Endodermal cell (in vitro differentiated cells): ENCODE measurements at regions not wholly inside any gene's neighbourhood (a gene's known extent, or its start where the extent isn't known, plus 50 kb on each side); places are given as distances from the start of the nearest gene placed in this dataset.
A peak's percentile ranks its signal among the peaks of the same experiment; 100 is the strongest.

Experiments
- DNase-seq: peaks from one replicate; pipeline ENCODE4 v3.0.0-alpha.2; 2017
- H3K27ac ChIP-seq: 2 replicates; pipeline ENCODE4 v1.5.1; 2013; ENCODE audit warnings: mild to moderate bottlenecking, low read depth, low read length, moderate library complexity
- H3K27me3 ChIP-seq: 2 replicates; pipeline ENCODE4 v1.6.1; 2013; ENCODE audit warnings: mild to moderate bottlenecking, low read length, moderate library complexity; ENCODE audit not compliant: insufficient read depth, control insufficient read depth, poor library complexity, severe bottlenecking
- H3K36me3 ChIP-seq: 2 replicates; pipeline ENCODE4 v1.7.0; 2013; ENCODE audit warnings: mild to moderate bottlenecking, low read length, moderate library complexity; ENCODE audit not compliant: control insufficient read depth, insufficient read depth
- H3K4me1 ChIP-seq: one replicate; pipeline ENCODE4 v1.7.0; 2013; ENCODE audit warnings: low read length; ENCODE audit not compliant: control insufficient read depth, insufficient read depth
- H3K4me3 ChIP-seq: 2 replicates; pipeline ENCODE4 v1.5.1; 2013; ENCODE audit warnings: mild to moderate bottlenecking, low read length, moderate library complexity
- H3K9ac ChIP-seq: 2 replicates; pipeline ENCODE4 v1.6.1; 2013; ENCODE audit warnings: mild to moderate bottlenecking, low read length, moderate library complexity; ENCODE audit not compliant: poor library complexity, severe bottlenecking; ENCODE audit errors: extremely low read depth
- H3K9me3 ChIP-seq: 2 replicates; pipeline ENCODE4 v1.6.1; 2013; ENCODE audit warnings: mild to moderate bottlenecking, low read length, moderate library complexity; ENCODE audit not compliant: control insufficient read depth
- H3K27ac Mint-ChIP-seq: 2 replicates; pipeline ENCODE4 v1.8.0; 2020; ENCODE audit warnings: mixed read lengths
- H3K27me3 Mint-ChIP-seq: 2 replicates; pipeline ENCODE4 v1.8.0; 2021; ENCODE audit warnings: mild to moderate bottlenecking, mixed read lengths; ENCODE audit not compliant: insufficient read depth
- H3K36me3 Mint-ChIP-seq: 2 replicates; pipeline ENCODE4 v1.8.0; 2020; ENCODE audit warnings: low read depth, mixed read lengths
- H3K4me1 Mint-ChIP-seq: 2 replicates; pipeline ENCODE4 v1.8.0; 2020; ENCODE audit warnings: mixed read lengths
- H3K4me3 Mint-ChIP-seq: 2 replicates; pipeline ENCODE4 v1.8.0; 2020; ENCODE audit warnings: mild to moderate bottlenecking, moderate library complexity, mixed read lengths
- H3K9me3 Mint-ChIP-seq: 2 replicates; pipeline ENCODE4 v1.8.0; 2020; ENCODE audit warnings: mild to moderate bottlenecking, mixed read lengths
- WGBS, 2 experiments: methylation state at CpG; one replicate each; pipeline versions ENCODE4 v1.1.5 to v1.1.7; 2013; ENCODE audit warnings: missing lambda C conversion rate in 2 of 2, mixed read lengths in 1 of 2; ENCODE audit not compliant: insufficient coverage in 1 of 2, insufficient read length in 1 of 2; 5-methylcytosine and 5-hydroxymethylcytosine counted together
- TF ChIP-seq, protein P1 (sequence below): fragments of 200-600 bp; sonication (generic); conservative IDR thresholded peaks from 2 replicates; pipeline ENCODE4 v1.5.0; 2021; ENCODE audit warnings: antibody characterized with exemption, mild to moderate bottlenecking

- H3K27me3 ChIP-seq = no peaks in the 10 kb centered on the region
- DNase-seq = no peak
- no peaks in the 10 kb centered on the region for H3K4me1 ChIP-seq
- Mint-ChIP-seq H3K27me3 (no peaks in the 10 kb centered on the region), H3K4me3 (no peak overlapping the region), H3K9me3 (peaks cover 4% of the 10 kb centered on the region), H3K4me1 (no peaks in the 10 kb centered on the region), H3K36me3 (no peaks in the 10 kb centered on the region), H3K27ac (no peak overlapping the region)
- WGBS, 2 experiments = 100% methylated on average over 1 of the region's 1 CpG
- H3K36me3 ChIP-seq = no peaks in the 10 kb centered on the region
- H3K9ac ChIP-seq = no peak overlapping the region
- no peak overlapping the region for H3K27ac ChIP-seq
- no peak overlapping the region for H3K4me3 ChIP-seq
- no peaks in the 10 kb centered on the region for H3K9me3 ChIP-seq
- TF ChIP-seq, protein P1, sequence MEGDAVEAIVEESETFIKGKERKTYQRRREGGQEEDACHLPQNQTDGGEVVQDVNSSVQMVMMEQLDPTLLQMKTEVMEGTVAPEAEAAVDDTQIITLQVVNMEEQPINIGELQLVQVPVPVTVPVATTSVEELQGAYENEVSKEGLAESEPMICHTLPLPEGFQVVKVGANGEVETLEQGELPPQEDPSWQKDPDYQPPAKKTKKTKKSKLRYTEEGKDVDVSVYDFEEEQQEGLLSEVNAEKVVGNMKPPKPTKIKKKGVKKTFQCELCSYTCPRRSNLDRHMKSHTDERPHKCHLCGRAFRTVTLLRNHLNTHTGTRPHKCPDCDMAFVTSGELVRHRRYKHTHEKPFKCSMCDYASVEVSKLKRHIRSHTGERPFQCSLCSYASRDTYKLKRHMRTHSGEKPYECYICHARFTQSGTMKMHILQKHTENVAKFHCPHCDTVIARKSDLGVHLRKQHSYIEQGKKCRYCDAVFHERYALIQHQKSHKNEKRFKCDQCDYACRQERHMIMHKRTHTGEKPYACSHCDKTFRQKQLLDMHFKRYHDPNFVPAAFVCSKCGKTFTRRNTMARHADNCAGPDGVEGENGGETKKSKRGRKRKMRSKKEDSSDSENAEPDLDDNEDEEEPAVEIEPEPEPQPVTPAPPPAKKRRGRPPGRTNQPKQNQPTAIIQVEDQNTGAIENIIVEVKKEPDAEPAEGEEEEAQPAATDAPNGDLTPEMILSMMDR = no peak
These were observed 162.6 kb downstream of the PPP1R3A start for GRCh38 chr7:113756250-113756649.

DNA sequence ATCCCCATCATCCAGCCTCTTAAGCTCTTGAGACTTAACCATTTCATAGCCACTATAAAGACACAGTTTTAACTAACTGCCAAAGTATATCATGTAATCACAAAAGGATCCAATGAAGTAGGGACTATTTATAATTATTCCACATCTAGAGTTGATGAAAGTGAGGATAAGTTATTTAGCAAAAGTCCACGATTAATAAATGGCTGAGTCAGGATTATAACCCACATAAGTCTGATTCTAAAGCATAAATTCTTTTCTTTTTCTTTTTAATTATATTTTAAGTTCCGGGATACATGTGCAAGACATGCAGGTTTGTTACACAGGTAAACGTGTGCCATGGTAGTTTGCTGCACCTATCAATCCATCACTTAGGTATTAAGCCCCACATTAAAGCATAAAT lies 166.1 kb downstream of the PPP1R3A start:
- H3K27ac ChIP-seq = no peak overlapping the region
- H3K27me3 ChIP-seq = no peaks in the 10 kb centered on the region
- TF ChIP-seq, protein P1 = no peak
- no peak overlapping the region for H3K4me3 Mint-ChIP-seq
- H3K4me3 ChIP-seq = no peak overlapping the region
- DNase-seq = no peak
- H3K9me3 ChIP-seq = no peaks in the 10 kb centered on the region
- H3K9me3 Mint-ChIP-seq = peaks cover 5% of the 10 kb centered on the region
- H3K27ac Mint-ChIP-seq = no peak overlapping the region
- no peaks in the 10 kb centered on the region for H3K36me3 Mint-ChIP-seq
- no peaks in the 10 kb centered on the region for H3K36me3 ChIP-seq
- 79 to 80% methylated on average over 1 to 3 of the region's 3 CpGs for WGBS, 2 experiments
- H3K4me1 Mint-ChIP-seq = no peaks in the 10 kb centered on the region
- H3K27me3 Mint-ChIP-seq = no peaks in the 10 kb centered on the region
- H3K4me1 ChIP-seq = no peaks in the 10 kb centered on the region
- no peak overlapping the region for H3K9ac ChIP-seq

DNA sequence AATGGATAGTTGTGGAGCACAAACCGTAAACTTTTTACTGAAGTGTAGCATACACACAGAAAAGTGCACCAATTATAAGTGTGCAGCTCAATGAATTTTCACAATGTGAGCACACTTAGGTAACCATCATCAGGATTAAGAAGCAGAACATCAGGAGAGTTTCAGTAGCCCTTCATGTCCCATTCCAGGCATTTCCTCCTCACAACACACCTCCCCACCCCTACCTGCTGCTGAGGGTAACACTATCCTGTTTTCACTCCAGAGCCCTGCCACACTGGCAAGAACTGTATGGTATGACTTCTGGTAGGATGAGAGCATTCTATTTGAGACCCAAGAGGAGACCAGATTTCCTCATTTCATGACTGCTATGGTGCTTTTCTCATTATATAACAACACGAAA lies 166.5 kb downstream of the PPP1R3A start:
- H3K27ac Mint-ChIP-seq = no peak overlapping the region
- Histone ChIP-seq H3K9ac (no peak overlapping the region), H3K27ac (no peak overlapping the region), H3K36me3 (no peaks in the 10 kb centered on the region), H3K27me3 (no peaks in the 10 kb centered on the region), H3K4me1 (no peaks in the 10 kb centered on the region), H3K9me3 (no peaks in the 10 kb centered on the region), H3K4me3 (no peak overlapping the region)
- 51 to 71% methylated on average over 2 of the region's 2 CpGs for WGBS, 2 experiments
- TF ChIP-seq, protein P1 = peak; percentile 34
- peaks cover 5% of the 10 kb centered on the region for H3K9me3 Mint-ChIP-seq
- no peaks in the 10 kb centered on the region for H3K36me3 Mint-ChIP-seq
- no peaks in the 10 kb centered on the region for H3K4me1 Mint-ChIP-seq
- DNase-seq = no peak
- H3K27me3 Mint-ChIP-seq = no peaks in the 10 kb centered on the region
- H3K4me3 Mint-ChIP-seq = no peak overlapping the region
